ENCODE measurements at regions not wholly inside any gene's neighbourhood (a gene's known extent, or its start where the extent isn't known, plus 50 kb on each side); places are given as distances from the start of the nearest gene placed in this dataset.

DNA sequence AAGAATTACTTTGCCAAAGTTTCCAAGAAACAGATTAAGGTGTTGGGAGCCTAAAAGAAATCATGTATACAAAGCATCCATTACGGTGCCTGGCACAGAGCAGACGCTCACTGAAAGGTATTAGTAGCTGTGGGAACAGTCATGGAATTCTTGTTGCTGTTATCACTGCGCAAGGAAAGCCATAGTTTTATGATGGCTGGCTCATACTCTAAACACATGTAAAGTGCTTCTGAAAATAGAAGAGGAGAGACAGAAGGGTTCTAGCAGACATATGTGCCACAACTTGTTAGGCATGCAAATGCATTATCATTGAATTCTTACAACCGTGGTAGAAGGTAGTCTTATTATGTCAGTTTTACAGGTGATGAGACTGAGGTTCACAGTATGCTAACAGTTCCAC is 112.4 kb downstream of the TENT5A start:
- no peak for TF ChIP-seq YY1 (IDR thresholded peaks at IDR 0.05; ENCODE audit: insufficient read depth, insufficient read length)
- no peak for TF ChIP-seq ZNF274 (IDR thresholded peaks at IDR 0.05; ENCODE audit: low read depth, low read length)

Data from NT2/D1 (cell line).